HepG2 (cell line): ENCODE measurements at regions not wholly inside any gene's neighbourhood (a gene's known extent, or its start where the extent isn't known, plus 50 kb on each side); places are given as distances from the start of the nearest gene placed in this dataset.

Experiments
- ATAC-seq: fragments of 200-7000 bp; cut with Tn5 transposase; 3 replicates; pipeline ENCODE4 v1.9.1; 2020; ENCODE audit warnings: mild to moderate bottlenecking, moderate library complexity
- BruUV-seq: library from RNA; stranded (reverse); fragments of 400-500 nt; replicated peaks from 2 replicates; lab custom pipeline; 2021; lab: Mats Ljungman, UMichigan
- CTCF ChIA-PET: fragments of 300-600 bp; formaldehyde crosslinking; extraction: SDS; loops from one replicate; lab custom pipeline; 2021; ENCODE audit warnings: low total read pairs, inconsistent platforms, low intra/inter-chr PET ratio; lab: Yijun Ruan, JAX
- POLR2A ChIA-PET: fragments of 350-600 bp; sonication (Branson Sonifier 250); formaldehyde crosslinking; loops from one replicate; lab custom pipeline; 2020; ENCODE audit warnings: antibody characterized with exemption, inconsistent platforms; lab: Yijun Ruan, JAX
- DNase-seq: peaks from one replicate; pipeline ENCODE4 v3.0.0-alpha.2; 2015; ENCODE audit warnings: low spot score
- FAIRE-seq: peaks from 3 replicates; lab custom pipeline; 2011; peaks lifted over from hg19 to GRCh38; lab: Jason Lieb, UNC
- H2AFZ ChIP-seq: one replicate; pipeline ENCODE4 v1.6.1; 2011; ENCODE audit warnings: low read length, inconsistent platforms
- H3K27ac ChIP-seq: fragments of 300-600 bp; 3 replicates; pipeline ENCODE4 v1.8.0; 2011; ENCODE audit warnings: mixed run types, mild to moderate bottlenecking, mixed read lengths, low read length, inconsistent platforms; ENCODE audit not compliant: insufficient read depth; ENCODE audit errors: extremely low read length
- H3K27me3 ChIP-seq, 2 experiments: fragments of 200-600 bp in 1 of 2; 2 replicates in 1 of 2; 3 replicates in 1 of 2; pipeline versions ENCODE4 v1.6.0 to v1.8.0; 2011; ENCODE audit warnings: low read length in 2 of 2, mild to moderate bottlenecking in 2 of 2, moderate library complexity in 2 of 2, inconsistent platforms in 1 of 2; ENCODE audit not compliant: insufficient read depth in 2 of 2, control insufficient read depth in 1 of 2
- H3K36me3 ChIP-seq, 2 experiments: fragments of 200-600 bp in 1 of 2; replicated peaks in 1 of 2; 2 replicates in 1 of 2; 3 replicates in 1 of 2; pipeline versions ENCODE4 v1.5.1 to v1.8.0; 2011; ENCODE audit warnings: low read length in 2 of 2, inconsistent platforms in 1 of 2; ENCODE audit not compliant: insufficient read depth in 2 of 2, control insufficient read depth in 1 of 2
- H3K4me1 ChIP-seq: 2 replicates; pipeline ENCODE4 v1.5.1; 2012; ENCODE audit warnings: low read length, inconsistent platforms; ENCODE audit not compliant: insufficient read depth
- H3K4me2 ChIP-seq: 2 replicates; pipeline ENCODE4 v1.6.0; 2011; ENCODE audit warnings: low read depth, low read length, inconsistent platforms
- H3K4me3 ChIP-seq, 3 experiments: fragments of 200-600 bp in 1 of 3; sonication (generic), shearing (Covaris generic) in 1 of 3; replicated peaks in 1 of 3; 2 replicates each; pipeline ENCODE4 v1.5.1; 2011 to 2016; ENCODE audit warnings: low read length in 3 of 3, inconsistent platforms in 2 of 3, low read depth in 2 of 3, mild to moderate bottlenecking in 2 of 3, control low read depth in 1 of 3, mixed read lengths in 1 of 3; ENCODE audit not compliant: insufficient read depth in 1 of 3
- H3K79me2 ChIP-seq: one replicate; pipeline ENCODE4 v1.6.1; 2011; ENCODE audit warnings: low read length, inconsistent platforms; ENCODE audit not compliant: insufficient read depth
- H3K9ac ChIP-seq: 2 replicates; pipeline ENCODE4 v1.6.0; 2011; ENCODE audit warnings: mild to moderate bottlenecking, low read depth, low read length, inconsistent platforms; ENCODE audit not compliant: insufficient read depth
- H3K9me3 ChIP-seq: 2 replicates; pipeline ENCODE4 v1.5.1; 2012; ENCODE audit warnings: mild to moderate bottlenecking, low read length
- H4K20me1 ChIP-seq: 2 replicates; pipeline ENCODE4 v1.6.0; 2011; ENCODE audit warnings: inconsistent platforms, mild to moderate bottlenecking, low read length, moderate library complexity; ENCODE audit not compliant: insufficient read depth
- DPF2 ChIP-seq: sonication (generic); formaldehyde crosslinking; IDR thresholded peaks from 2 replicates; pipeline ENCODE4 v1.4.0; 2020; ENCODE audit warnings: mild to moderate bottlenecking, low read depth, missing genetic modification reagents, borderline replicate concordance
- DR1 ChIP-seq: sonication (generic); formaldehyde crosslinking; IDR thresholded peaks from 2 replicates; pipeline ENCODE4 v1.8.0; 2021; ENCODE audit warnings: mild to moderate bottlenecking, missing genetic modification reagents, inconsistent platforms
- KAT2B ChIP-seq: fragments of 150-350 bp; IDR thresholded peaks from 2 replicates; pipeline ENCODE4 v1.6.1; 2014; ENCODE audit warnings: low read depth, low read length, borderline replicate concordance
- KLF15 ChIP-seq: sonication (generic); formaldehyde crosslinking; IDR thresholded peaks from 2 replicates; pipeline ENCODE4 v1.8.1; 2023; ENCODE audit warnings: borderline replicate concordance, mild to moderate bottlenecking, inconsistent platforms, missing genetic modification reagents, mixed read lengths
- MAFG ChIP-seq: sonication (generic); formaldehyde crosslinking; IDR thresholded peaks from 2 replicates; pipeline ENCODE4 v1.5.1; 2020; ENCODE audit warnings: mild to moderate bottlenecking, missing genetic modification reagents
- MAFK ChIP-seq, 2 experiments: IDR thresholded peaks in 1 of 2; conservative IDR thresholded peaks in 1 of 2; 2 replicates each; pipeline ENCODE4 v1.6.1; 2011; ENCODE audit warnings: improper control_type of control experiment in 2 of 2, low read length in 2 of 2
- MAZ ChIP-seq, 2 experiments: sonication (generic) in 1 of 2; formaldehyde crosslinking in 1 of 2; IDR thresholded peaks; 2 replicates each; pipeline versions ENCODE4 v1.5.0 to v1.6.1; 2012 to 2020; ENCODE audit warnings: low read depth in 2 of 2, mild to moderate bottlenecking in 2 of 2, borderline replicate concordance in 1 of 2, improper control_type of control experiment in 1 of 2, low read length in 1 of 2, missing genetic modification reagents in 1 of 2, moderate library complexity in 1 of 2
- ZFP62 ChIP-seq: sonication (generic); formaldehyde crosslinking; IDR thresholded peaks from 2 replicates; pipeline ENCODE4 v1.4.0; 2020; ENCODE audit warnings: missing genetic modification reagents
- ZNF383 ChIP-seq: sonication (generic); formaldehyde crosslinking; IDR thresholded peaks from 2 replicates; pipeline ENCODE4 v1.4.0; 2020; ENCODE audit warnings: missing genetic modification reagents, mild to moderate bottlenecking, borderline replicate concordance
- ZNF431 ChIP-seq: sonication (generic); formaldehyde crosslinking; IDR thresholded peaks from 2 replicates; pipeline ENCODE4 v1.9.0; 2022; ENCODE audit warnings: missing genetic modification reagents, low read depth, mild to moderate bottlenecking, borderline replicate concordance
- ZNF850 ChIP-seq: sonication (generic); formaldehyde crosslinking; conservative IDR thresholded peaks from 2 replicates; pipeline ENCODE4 v1.9.0; 2021; ENCODE audit warnings: mild to moderate bottlenecking, missing genetic modification reagents
- WGBS: methylation state at CpG from one replicate; pipeline ENCODE4 v1.1.6; 2017; ENCODE audit warnings: low lambda C conversion rate; 5-methylcytosine and 5-hydroxymethylcytosine counted together
- in situ Hi-C: cut with HindIII; loops from 2 replicates; pipeline ENCODE4 v1.10.0; 2017; ENCODE audit warnings: low pct_unique_long_range_greater_than_20kb; ENCODE audit not compliant: extremely low pct_ligation_motif_present
- intact Hi-C: fragments of 100-400 bp; cut with micrococcal nuclease; formaldehyde crosslinking; loops from one replicate; pipeline ENCODE4 v1.10.0; 2022; ENCODE audit not compliant: unreplicated experiment
- TF ChIP-seq, protein P1 (sequence below): IDR thresholded peaks from 2 replicates; pipeline ENCODE4 v1.6.1; 2016; ENCODE audit warnings: mild to moderate bottlenecking
- TF ChIP-seq, protein P2 (sequence below): fragments of 450-650 bp; IDR thresholded peaks from 2 replicates; pipeline ENCODE4 v1.6.1; 2017; ENCODE audit warnings: mild to moderate bottlenecking

DNA sequence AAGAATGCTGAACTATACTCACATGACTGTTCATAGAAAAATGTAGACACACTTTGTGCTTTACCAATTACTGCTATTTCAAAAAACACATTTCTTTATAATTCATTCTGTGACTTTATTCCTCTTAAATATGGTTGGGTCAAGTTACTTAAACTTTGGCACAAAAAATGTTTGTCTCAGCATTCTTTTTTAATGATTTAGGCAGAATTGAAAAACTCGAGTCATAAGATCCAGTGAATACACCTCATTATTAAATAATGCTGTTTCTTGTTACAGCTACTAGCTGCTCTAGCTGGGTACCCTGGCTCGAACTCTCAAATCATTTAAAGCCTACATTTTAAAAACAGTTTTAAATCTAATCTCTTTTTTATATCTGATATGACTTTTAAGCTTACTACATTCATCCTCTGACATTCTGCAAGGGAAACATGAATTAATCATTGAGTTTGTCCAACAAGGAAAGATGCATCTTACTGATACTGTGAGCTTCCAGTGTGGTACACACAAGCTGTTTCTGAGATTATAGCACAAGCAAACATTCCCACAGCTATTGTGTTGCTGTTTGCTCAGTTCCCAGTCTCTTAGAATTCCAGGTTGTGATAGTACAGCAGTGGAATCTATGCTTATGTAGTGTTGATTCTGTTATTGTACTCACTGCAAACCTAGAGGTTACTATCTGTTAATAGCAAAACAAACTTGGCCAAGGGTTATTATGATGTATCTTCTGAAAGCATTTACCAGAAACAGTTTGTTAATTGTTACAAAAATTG, 746.5 kb downstream of the USP25 start:
- H3K4me3 ChIP-seq = no peak overlapping the region
- no peak overlapping the region for H3K27ac ChIP-seq
- peaks cover 6% of the 10 kb centered on the region; the same call in 1 of the 2 replicates for H3K9me3 ChIP-seq
- H3K9ac ChIP-seq = no peak overlapping the region
- CTCF ChIA-PET = no interaction called here
- no peak overlapping the region for H3K4me2 ChIP-seq
- no peaks in the 10 kb centered on the region for H3K4me1 ChIP-seq
- no peaks in the 10 kb centered on the region for H4K20me1 ChIP-seq
- no peak for FAIRE-seq
- no peaks in the 10 kb centered on the region for H3K79me2 ChIP-seq
- no peaks in the 10 kb centered on the region for H3K36me3 ChIP-seq
- no peak for TF ChIP-seq MAFG (CRISPR knock-in tag)
- peak in 1 of 2 experiments; percentile 19; a peak in 1 of 4 replicates for TF ChIP-seq MAFK (conservative IDR thresholded peaks at IDR 0.05 in 1 of 2, IDR thresholded peaks at IDR 0.05 in 1 of 2; ENCODE audit: low read length in 2 of 2)
- TF ChIP-seq, all 625 proteins: peak for 1
- no TSS peak for BruUV-seq
- Histone ChIP-seq H3K27me3 (no peaks in the 10 kb centered on the region), H2AFZ (no peak overlapping the region)
- WGBS = 9% methylated on average over 2 of the region's 2 CpGs
- ATAC-seq (no peak), DNase-seq (no peak)
- in situ Hi-C loops (no loop called here), intact Hi-C loops (no loop called here)
- POLR2A ChIA-PET = no interaction called here

DNA sequence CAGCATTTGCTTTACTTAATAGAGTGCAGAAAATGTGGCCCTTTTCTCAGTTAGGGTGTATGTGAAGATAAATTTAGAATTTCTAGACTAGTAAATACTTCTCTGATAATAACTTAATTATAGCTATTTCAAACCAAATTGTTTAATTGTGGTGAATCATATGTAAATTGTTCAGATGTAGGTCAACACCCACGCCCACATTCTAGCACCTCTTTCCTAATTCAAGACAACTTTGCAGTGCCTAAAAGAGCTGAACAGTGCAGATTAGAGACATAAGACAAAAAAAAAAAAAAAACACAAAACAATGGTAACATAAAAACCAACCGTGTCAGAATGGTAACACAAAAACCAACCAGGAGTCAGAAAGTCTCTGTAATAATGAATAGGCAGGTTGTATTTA, 758.3 kb downstream of the USP25 start:
- CTCF ChIA-PET = no interaction called here
- TF ChIP-seq, protein P1, sequence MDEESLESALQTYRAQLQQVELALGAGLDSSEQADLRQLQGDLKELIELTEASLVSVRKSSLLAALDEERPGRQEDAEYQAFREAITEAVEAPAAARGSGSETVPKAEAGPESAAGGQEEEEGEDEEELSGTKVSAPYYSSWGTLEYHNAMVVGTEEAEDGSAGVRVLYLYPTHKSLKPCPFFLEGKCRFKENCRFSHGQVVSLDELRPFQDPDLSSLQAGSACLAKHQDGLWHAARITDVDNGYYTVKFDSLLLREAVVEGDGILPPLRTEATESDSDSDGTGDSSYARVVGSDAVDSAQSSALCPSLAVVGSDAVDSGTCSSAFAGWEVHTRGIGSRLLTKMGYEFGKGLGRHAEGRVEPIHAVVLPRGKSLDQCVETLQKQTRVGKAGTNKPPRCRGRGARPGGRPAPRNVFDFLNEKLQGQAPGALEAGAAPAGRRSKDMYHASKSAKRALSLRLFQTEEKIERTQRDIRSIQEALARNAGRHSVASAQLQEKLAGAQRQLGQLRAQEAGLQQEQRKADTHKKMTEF = no peak
- TF ChIP-seq ZNF850 (CRISPR knock-in tag) (no peak), DR1 (CRISPR knock-in tag) (no peak), ZFP62 (no peak), KLF15 (CRISPR knock-in tag) (no peak), MAZ (IDR thresholded peaks at IDR 0.05; ENCODE audit: borderline replicate concordance, low read depth, low read length) (no peak), MAZ (CRISPR knock-in tag; IDR thresholded peaks at IDR 0.05; ENCODE audit: low read depth) (no peak), KAT2B (no peak), ZNF431 (no peak), DPF2 (CRISPR knock-in tag) (no peak), ZNF383 (no peak)
- TF ChIP-seq, protein P2, sequence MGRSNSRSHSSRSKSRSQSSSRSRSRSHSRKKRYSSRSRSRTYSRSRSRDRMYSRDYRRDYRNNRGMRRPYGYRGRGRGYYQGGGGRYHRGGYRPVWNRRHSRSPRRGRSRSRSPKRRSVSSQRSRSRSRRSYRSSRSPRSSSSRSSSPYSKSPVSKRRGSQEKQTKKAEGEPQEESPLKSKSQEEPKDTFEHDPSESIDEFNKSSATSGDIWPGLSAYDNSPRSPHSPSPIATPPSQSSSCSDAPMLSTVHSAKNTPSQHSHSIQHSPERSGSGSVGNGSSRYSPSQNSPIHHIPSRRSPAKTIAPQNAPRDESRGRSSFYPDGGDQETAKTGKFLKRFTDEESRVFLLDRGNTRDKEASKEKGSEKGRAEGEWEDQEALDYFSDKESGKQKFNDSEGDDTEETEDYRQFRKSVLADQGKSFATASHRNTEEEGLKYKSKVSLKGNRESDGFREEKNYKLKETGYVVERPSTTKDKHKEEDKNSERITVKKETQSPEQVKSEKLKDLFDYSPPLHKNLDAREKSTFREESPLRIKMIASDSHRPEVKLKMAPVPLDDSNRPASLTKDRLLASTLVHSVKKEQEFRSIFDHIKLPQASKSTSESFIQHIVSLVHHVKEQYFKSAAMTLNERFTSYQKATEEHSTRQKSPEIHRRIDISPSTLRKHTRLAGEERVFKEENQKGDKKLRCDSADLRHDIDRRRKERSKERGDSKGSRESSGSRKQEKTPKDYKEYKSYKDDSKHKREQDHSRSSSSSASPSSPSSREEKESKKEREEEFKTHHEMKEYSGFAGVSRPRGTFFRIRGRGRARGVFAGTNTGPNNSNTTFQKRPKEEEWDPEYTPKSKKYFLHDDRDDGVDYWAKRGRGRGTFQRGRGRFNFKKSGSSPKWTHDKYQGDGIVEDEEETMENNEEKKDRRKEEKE = no peak

More for the DNA sequence above, 758.3 kb downstream of the USP25 start:
- no peaks in the 10 kb centered on the region for H3K9me3 ChIP-seq
- intact Hi-C loops (no loop called here), in situ Hi-C loops (no loop called here)
- POLR2A ChIA-PET = no interaction called here
- no TSS peak for BruUV-seq
- H3K9ac ChIP-seq = no peak overlapping the region
- FAIRE-seq (no peak), ATAC-seq (no peak), DNase-seq (no peak)
- no peaks in the 10 kb centered on the region for H4K20me1 ChIP-seq
- H3K27me3 ChIP-seq = no peaks in the 10 kb centered on the region
- no peaks in the 10 kb centered on the region for H3K36me3 ChIP-seq
- H3K4me2 ChIP-seq = no peak overlapping the region
- H3K4me1 ChIP-seq = no peaks in the 10 kb centered on the region
- no peak overlapping the region for H3K27ac ChIP-seq
- H3K79me2 ChIP-seq = no peaks in the 10 kb centered on the region
- 1% methylated on average over 2 of the region's 2 CpGs for WGBS
- no peak overlapping the region for H2AFZ ChIP-seq
- H3K4me3 ChIP-seq = no peak overlapping the region
